HEK293 (cell line): ENCODE measurements at regions not wholly inside any gene's neighbourhood (a gene's known extent, or its start where the extent isn't known, plus 50 kb on each side); places are given as distances from the start of the nearest gene placed in this dataset.

Source experiments
- PATZ1 ChIP-seq: fragments of 450-650 bp; formaldehyde crosslinking; IDR thresholded peaks from 2 replicates; pipeline ENCODE4 v1.5.1; 2016; ENCODE audit warnings: missing biosample characterization, missing genetic modification characterization
- REST ChIP-seq: fragments of 450-650 bp; formaldehyde crosslinking; IDR thresholded peaks from 2 replicates; pipeline ENCODE4 v1.5.1; 2016; ENCODE audit warnings: missing biosample characterization, missing genetic modification characterization
- ZBTB1 ChIP-seq: fragments of 450-650 bp; formaldehyde crosslinking; IDR thresholded peaks from 2 replicates; pipeline ENCODE4 v1.5.1; 2016; ENCODE audit warnings: missing biosample characterization, missing genetic modification characterization
- ZFP41 ChIP-seq: fragments of 450-650 bp; formaldehyde crosslinking; IDR thresholded peaks from 2 replicates; pipeline ENCODE4 v1.5.1; 2016; ENCODE audit warnings: missing biosample characterization, missing genetic modification characterization, borderline replicate concordance
- ZNF138 ChIP-seq: fragments of 450-650 bp; formaldehyde crosslinking; IDR thresholded peaks from 2 replicates; pipeline ENCODE4 v1.5.1; 2016; ENCODE audit warnings: missing biosample characterization, missing genetic modification characterization, borderline replicate concordance
- ZNF16 ChIP-seq: fragments of 450-650 bp; formaldehyde crosslinking; IDR thresholded peaks from 2 replicates; pipeline ENCODE4 v1.5.1; 2016; ENCODE audit warnings: low read depth, missing biosample characterization, missing genetic modification characterization
- ZNF660 ChIP-seq: fragments of 450-650 bp; IDR thresholded peaks from 2 replicates; pipeline ENCODE4 v1.5.1; 2018; ENCODE audit warnings: missing biosample characterization, mild to moderate bottlenecking, missing genetic modification characterization
- ZSCAN5A ChIP-seq: fragments of 450-650 bp; formaldehyde crosslinking; IDR thresholded peaks from 2 replicates; pipeline ENCODE4 v1.5.1; 2016; ENCODE audit warnings: missing biosample characterization, missing genetic modification characterization
- TF ChIP-seq, protein P1 (sequence below): fragments of 450-650 bp; formaldehyde crosslinking; IDR thresholded peaks from 2 replicates; pipeline ENCODE4 v1.5.1; 2016; ENCODE audit warnings: missing biosample characterization, missing genetic modification characterization
- TF ChIP-seq, protein P2 (sequence below): sonication (generic); formaldehyde crosslinking; IDR thresholded peaks from 2 replicates; pipeline ENCODE4 v1.8.1; 2022; ENCODE audit warnings: mild to moderate bottlenecking, moderate library complexity, missing genetic modification reagents

DNA sequence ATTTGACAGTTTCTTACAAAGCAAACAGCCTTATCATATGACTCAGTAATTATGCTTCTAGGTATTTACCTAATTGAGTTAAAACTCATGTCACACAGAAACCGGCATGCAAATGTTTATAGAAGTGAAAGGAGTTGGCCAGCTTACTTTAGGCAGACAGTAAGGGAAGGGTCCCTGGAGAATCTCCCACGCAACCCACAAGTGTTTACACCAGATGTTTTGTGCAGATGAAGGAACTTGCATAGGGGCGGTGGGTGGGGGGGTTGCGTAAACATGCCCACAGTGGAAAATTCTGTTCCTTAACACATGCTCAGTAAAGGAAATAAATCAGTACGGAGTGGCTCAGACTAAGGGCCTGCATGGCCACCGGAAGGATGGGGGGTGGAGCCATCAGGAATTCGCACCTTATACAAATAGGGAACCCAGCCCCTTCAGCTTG lies 330.5 kb upstream of the AADAT start:
- TF ChIP-seq, protein P1, sequence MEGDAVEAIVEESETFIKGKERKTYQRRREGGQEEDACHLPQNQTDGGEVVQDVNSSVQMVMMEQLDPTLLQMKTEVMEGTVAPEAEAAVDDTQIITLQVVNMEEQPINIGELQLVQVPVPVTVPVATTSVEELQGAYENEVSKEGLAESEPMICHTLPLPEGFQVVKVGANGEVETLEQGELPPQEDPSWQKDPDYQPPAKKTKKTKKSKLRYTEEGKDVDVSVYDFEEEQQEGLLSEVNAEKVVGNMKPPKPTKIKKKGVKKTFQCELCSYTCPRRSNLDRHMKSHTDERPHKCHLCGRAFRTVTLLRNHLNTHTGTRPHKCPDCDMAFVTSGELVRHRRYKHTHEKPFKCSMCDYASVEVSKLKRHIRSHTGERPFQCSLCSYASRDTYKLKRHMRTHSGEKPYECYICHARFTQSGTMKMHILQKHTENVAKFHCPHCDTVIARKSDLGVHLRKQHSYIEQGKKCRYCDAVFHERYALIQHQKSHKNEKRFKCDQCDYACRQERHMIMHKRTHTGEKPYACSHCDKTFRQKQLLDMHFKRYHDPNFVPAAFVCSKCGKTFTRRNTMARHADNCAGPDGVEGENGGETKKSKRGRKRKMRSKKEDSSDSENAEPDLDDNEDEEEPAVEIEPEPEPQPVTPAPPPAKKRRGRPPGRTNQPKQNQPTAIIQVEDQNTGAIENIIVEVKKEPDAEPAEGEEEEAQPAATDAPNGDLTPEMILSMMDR (tag by site-specific recombination) = no peak
- TF ChIP-seq ZSCAN5A (tag by site-specific recombination) (no peak), ZNF660 (no peak), REST (no peak), PATZ1 (tag by site-specific recombination) (no peak), ZFP41 (tag by site-specific recombination) (no peak), ZNF138 (tag by site-specific recombination) (no peak), ZBTB1 (no peak), ZNF16 (tag by site-specific recombination) (no peak)
- TF ChIP-seq, protein P2, sequence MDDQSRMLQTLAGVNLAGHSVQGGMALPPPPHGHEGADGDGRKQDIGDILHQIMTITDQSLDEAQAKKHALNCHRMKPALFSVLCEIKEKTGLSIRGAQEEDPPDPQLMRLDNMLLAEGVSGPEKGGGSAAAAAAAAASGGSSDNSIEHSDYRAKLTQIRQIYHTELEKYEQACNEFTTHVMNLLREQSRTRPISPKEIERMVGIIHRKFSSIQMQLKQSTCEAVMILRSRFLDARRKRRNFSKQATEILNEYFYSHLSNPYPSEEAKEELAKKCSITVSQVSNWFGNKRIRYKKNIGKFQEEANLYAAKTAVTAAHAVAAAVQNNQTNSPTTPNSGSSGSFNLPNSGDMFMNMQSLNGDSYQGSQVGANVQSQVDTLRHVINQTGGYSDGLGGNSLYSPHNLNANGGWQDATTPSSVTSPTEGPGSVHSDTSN = no peak
